ENCODE measurements at regions not wholly inside any gene's neighbourhood (a gene's known extent, or its start where the extent isn't known, plus 50 kb on each side); places are given as distances from the start of the nearest gene placed in this dataset.

GRCh38 chr7:130865408-130866236 is 131.6 kb upstream of the KLF14 start:
- no peak overlapping the region for H3K27ac Mint-ChIP-seq

GRCh38 chr7:130867039-130867438 is 133.0 kb upstream of the KLF14 start:
- Mint-ChIP-seq H3K27me3 (no peaks in the 10 kb centered on the region), H3K36me3 (ENCODE audit: low read depth) (peaks cover 90% of the 10 kb centered on the region), H3K9me3 (peaks cover 5% of the 10 kb centered on the region), H3K27ac (no peak overlapping the region), H3K4me1 (ENCODE audit: low read depth) (peaks cover 4% of the 10 kb centered on the region), H3K4me3 (no peak overlapping the region)

More at GRCh38 chr7:130865408-130866236, 131.6 kb upstream of the KLF14 start:
- peaks cover 4% of the 10 kb centered on the region for H3K4me1 Mint-ChIP-seq (ENCODE audit: low read depth)
- peaks cover 16% of the 10 kb centered on the region for H3K9me3 Mint-ChIP-seq
- no peaks in the 10 kb centered on the region for H3K27me3 Mint-ChIP-seq
- no peak overlapping the region for H3K4me3 Mint-ChIP-seq
- H3K36me3 Mint-ChIP-seq (ENCODE audit: low read depth) = peaks cover 93% of the 10 kb centered on the region

- Mint-ChIP-seq H3K27ac (peak overlapping the region; percentile 58), H3K4me3 (no peak overlapping the region), H3K27me3 (no peaks in the 10 kb centered on the region), H3K4me1 (ENCODE audit: low read depth) (peaks cover 4% of the 10 kb centered on the region), H3K36me3 (ENCODE audit: low read depth) (peaks cover 90% of the 10 kb centered on the region), H3K9me3 (peaks cover 4% of the 10 kb centered on the region)
Measured at GRCh38 chr7:130867581-130868136, 133.7 kb upstream of the KLF14 start.

DNA sequence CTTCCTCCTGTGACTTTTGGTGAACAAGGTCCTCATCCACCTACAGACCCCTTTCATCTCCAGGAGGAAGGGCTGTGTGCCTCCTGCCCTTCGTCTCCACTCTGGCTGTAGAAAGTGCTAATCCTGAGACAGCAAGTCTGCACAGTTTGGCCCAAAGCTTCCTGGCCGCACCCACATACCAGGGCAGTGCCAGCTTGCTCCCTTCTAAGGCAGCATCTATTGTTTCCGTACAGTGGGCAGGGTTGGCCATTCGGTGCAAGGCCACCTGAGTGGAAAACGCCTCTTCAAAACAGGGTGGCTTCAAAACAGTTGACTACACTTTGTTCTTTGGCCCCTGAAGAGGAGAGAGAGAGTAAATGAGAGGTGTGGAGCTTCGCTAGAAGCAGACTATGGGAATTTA is 134.1 kb upstream of the KLF14 start:
- Mint-ChIP-seq H3K9me3 (peaks cover 4% of the 10 kb centered on the region), H3K27me3 (no peaks in the 10 kb centered on the region), H3K4me3 (no peak overlapping the region), H3K27ac (peak overlapping the region; percentile 58), H3K36me3 (ENCODE audit: low read depth) (peaks cover 90% of the 10 kb centered on the region), H3K4me1 (ENCODE audit: low read depth) (peaks cover 4% of the 10 kb centered on the region)

DNA sequence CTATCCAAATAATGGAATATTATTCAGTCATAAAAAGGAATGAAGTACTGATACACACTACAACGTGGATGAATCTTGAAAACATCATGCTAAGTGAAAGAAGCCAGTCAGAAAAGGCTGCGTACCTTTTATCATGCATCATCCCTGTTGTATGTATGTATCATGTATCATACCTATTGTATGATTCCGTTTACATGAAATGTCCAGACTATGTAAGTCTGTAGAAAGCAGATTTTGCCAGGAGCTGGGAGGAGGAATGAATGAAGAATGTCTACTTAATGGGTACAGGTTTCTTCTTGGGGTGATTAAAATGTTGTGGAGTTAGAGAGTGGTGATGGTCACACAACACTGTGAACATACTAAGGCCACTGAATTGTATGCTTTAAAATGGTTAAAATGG is 135.9 kb upstream of the KLF14 start:
- Mint-ChIP-seq H3K27me3 (no peaks in the 10 kb centered on the region), H3K27ac (no peak overlapping the region), H3K4me3 (no peak overlapping the region), H3K9me3 (no peaks in the 10 kb centered on the region), H3K4me1 (ENCODE audit: low read depth) (peaks cover 14% of the 10 kb centered on the region), H3K36me3 (ENCODE audit: low read depth) (peaks cover 90% of the 10 kb centered on the region)

GRCh38 chr7:130872341-130872740 is 138.3 kb upstream of the KLF14 start:
- peak overlapping the region; percentile 81 for H3K27ac Mint-ChIP-seq
- no peaks in the 10 kb centered on the region for H3K27me3 Mint-ChIP-seq
- peaks cover 17% of the 10 kb centered on the region for H3K4me1 Mint-ChIP-seq (ENCODE audit: low read depth)
- no peak overlapping the region for H3K4me3 Mint-ChIP-seq
- peaks cover 90% of the 10 kb centered on the region for H3K36me3 Mint-ChIP-seq (ENCODE audit: low read depth)
- no peaks in the 10 kb centered on the region for H3K9me3 Mint-ChIP-seq

DNA sequence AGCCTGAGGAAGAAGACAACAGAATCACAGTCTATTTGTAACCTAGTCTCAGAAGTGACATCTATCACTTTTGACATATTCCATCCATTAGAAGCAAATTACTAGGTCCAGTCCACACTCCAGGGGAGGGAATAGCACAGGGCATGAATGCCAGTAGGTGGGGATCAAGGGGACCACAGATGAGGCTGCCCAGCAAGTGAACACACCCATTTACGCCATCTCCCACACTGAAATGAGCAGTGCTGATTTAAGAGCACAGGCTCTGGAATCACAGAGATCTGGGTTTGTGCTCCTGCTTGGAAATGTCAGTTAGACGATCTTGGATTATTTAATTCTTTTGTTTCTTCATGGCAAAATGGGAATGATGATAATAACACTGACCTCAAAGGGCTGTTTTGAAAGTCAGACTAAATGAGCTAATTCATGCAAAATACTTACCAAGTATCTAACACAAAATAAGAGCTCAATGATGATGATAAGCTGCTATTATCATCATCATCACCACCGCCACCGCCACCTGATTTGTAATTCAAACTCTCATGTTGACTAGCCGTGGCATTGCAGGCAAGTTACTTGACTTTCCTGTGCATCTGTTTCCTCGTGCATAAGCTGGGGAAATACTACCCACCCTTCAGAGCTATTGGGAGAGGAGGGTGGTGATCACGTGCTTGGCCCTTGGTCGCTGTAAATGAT is 138.9 kb upstream of the KLF14 start:
- Mint-ChIP-seq H3K4me1 (ENCODE audit: low read depth) (peaks cover 17% of the 10 kb centered on the region), H3K27me3 (no peaks in the 10 kb centered on the region), H3K9me3 (no peaks in the 10 kb centered on the region), H3K4me3 (no peak overlapping the region), H3K27ac (peak overlapping the region; percentile 81), H3K36me3 (ENCODE audit: low read depth) (peaks cover 92% of the 10 kb centered on the region)

DNA sequence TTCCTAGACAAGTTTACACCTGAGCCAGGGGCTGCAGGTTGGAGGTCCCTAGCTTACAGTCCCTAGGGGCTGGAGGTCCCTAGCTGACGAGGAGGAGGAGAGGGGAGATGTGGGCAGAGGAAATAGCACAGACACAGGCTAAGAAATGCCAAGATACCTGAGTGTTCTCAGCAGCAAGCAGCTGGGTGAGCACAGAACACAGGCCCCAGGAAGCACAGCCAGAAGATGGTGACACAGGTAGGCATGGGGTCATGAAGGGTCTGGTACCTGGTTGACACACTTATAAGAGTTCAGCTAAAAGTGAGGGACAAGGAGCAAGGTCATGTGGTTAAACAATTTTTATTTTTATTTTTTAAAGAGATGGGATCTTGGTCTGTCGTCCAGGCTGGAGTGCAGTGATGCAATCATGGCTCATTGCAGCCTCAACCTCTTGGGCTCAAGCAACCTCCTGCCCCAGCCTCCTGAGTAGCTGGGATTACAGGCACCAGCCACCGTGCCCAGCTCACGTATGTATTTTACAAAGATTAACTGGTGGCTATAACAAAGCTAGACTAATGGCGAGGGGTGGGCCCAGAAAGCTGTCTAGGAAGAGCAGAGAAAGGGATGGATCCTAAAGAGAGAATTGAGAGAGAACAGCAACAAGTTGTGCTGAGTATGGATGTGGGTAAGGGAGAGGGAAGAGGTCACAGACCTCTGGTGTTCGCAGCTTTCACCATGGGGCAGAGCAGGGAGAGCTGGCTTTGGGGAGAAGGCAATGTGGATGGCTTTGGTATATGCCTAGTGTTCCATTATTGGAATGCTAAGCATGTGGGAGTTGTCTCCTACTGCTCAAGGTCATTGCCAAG is 140.3 kb upstream of the KLF14 start:
- H3K27me3 Mint-ChIP-seq = no peaks in the 10 kb centered on the region
- peaks cover 25% of the 10 kb centered on the region for H3K4me1 Mint-ChIP-seq (ENCODE audit: low read depth)
- H3K27ac Mint-ChIP-seq = peak overlapping the region; percentile 73
- H3K36me3 Mint-ChIP-seq (ENCODE audit: low read depth) = peaks cover 90% of the 10 kb centered on the region
- H3K4me3 Mint-ChIP-seq = no peak overlapping the region
- no peaks in the 10 kb centered on the region for H3K9me3 Mint-ChIP-seq

DNA sequence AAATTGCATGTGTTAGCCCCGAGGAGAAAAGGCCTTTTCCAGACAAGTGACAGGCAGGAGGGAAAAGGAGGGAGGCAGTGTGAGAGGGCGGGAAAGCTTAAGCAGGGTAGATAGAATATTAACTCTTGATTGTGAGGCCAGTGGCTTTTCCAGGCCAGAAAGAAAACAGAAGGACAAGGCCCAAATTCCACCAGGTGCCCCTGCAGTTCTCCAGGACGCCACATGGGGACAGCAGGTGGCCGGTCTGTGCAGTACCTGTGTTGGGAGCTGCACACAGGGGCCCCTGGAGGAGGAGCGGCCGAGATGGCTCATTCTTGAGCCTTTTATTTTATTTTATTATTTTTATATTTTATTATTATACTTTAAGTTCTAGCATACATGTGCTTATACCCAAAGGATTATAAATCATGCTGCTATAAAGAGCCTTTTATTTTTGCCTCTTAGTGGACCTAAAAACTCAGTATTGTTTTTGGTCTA is 141.3 kb upstream of the KLF14 start:
- peak overlapping the region; percentile 35 for H3K4me3 Mint-ChIP-seq
- H3K27me3 Mint-ChIP-seq = no peaks in the 10 kb centered on the region
- peaks cover 87% of the 10 kb centered on the region for H3K36me3 Mint-ChIP-seq (ENCODE audit: low read depth)
- peaks cover 20% of the 10 kb centered on the region for H3K4me1 Mint-ChIP-seq (ENCODE audit: low read depth)
- no peaks in the 10 kb centered on the region for H3K9me3 Mint-ChIP-seq
- H3K27ac Mint-ChIP-seq = peak overlapping the region; percentile 34

GRCh38 chr7:130875901-130876300 is 141.9 kb upstream of the KLF14 start:
- Mint-ChIP-seq H3K9me3 (no peaks in the 10 kb centered on the region), H3K4me1 (ENCODE audit: low read depth) (peaks cover 25% of the 10 kb centered on the region), H3K4me3 (no peak overlapping the region), H3K36me3 (ENCODE audit: low read depth) (peaks cover 87% of the 10 kb centered on the region), H3K27me3 (no peaks in the 10 kb centered on the region), H3K27ac (peak overlapping the region; percentile 28)

DNA sequence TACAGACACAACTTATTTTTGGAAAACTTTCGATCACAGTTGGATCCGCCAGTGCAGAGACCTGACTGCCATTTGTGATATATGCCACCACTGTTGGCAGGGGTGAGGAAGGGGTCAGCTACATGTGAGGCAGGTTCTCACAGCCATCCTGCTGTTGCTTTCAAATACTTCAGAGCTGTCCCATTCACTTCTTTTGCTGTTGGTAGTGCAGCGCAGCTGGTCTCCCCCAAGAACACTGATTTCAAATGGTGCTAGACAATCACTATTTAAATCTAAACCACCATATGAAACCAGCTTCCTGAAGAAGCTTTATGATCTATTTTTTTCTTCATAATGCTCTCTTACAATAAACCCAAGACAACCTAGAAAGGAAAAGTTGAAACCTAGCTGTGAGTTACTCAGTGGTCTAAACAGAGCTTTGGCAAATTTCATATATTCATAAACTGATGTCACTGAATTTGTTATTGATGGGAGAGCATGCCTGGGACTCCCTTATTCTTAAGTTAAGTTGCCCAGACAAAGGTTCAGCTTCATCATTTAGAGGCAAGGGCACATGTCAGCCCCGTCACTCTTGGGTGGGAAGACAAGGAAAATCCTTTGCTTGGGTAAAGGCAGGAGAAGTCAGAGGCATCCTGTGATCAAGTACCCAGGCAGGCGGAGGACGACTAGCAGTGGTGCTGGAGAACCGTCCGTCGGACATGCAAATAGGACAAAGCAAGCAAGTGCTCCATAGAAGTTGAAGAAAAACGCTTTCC is 143.4 kb upstream of the KLF14 start:
- Mint-ChIP-seq H3K36me3 (ENCODE audit: low read depth) (peaks cover 89% of the 10 kb centered on the region), H3K4me1 (ENCODE audit: low read depth) (peaks cover 33% of the 10 kb centered on the region), H3K4me3 (no peak overlapping the region), H3K9me3 (no peaks in the 10 kb centered on the region), H3K27me3 (no peaks in the 10 kb centered on the region), H3K27ac (peak overlapping the region; percentile 38)

DNA sequence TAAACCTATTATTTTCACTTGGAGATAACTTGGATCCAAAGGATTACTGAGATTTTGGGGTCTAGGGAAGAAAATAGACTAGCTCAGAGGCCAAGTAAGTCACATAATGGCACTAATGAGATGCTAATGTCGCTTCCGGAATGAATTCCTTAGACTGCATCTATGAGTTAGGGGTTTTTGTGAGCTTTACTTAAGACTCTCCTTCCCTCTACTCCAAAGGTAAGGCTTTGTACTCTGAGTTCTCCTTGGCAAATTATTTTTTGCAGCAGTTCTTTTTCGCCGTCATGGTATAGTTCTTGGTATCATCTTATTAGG is 143.9 kb upstream of the KLF14 start:
- Mint-ChIP-seq H3K4me1 (ENCODE audit: low read depth) (peaks cover 38% of the 10 kb centered on the region), H3K27ac (peak overlapping the region; percentile 38), H3K9me3 (no peaks in the 10 kb centered on the region), H3K27me3 (no peaks in the 10 kb centered on the region), H3K4me3 (no peak overlapping the region), H3K36me3 (ENCODE audit: low read depth) (peaks cover 89% of the 10 kb centered on the region)

GRCh38 chr7:130878785-130879184 is 144.8 kb upstream of the KLF14 start:
- H3K36me3 Mint-ChIP-seq (ENCODE audit: low read depth) = peaks cover 89% of the 10 kb centered on the region
- H3K27ac Mint-ChIP-seq = peak overlapping the region; percentile 54
- peaks cover 32% of the 10 kb centered on the region for H3K4me1 Mint-ChIP-seq (ENCODE audit: low read depth)
- H3K27me3 Mint-ChIP-seq = no peaks in the 10 kb centered on the region
- H3K4me3 Mint-ChIP-seq = peak overlapping the region; percentile 14
- no peaks in the 10 kb centered on the region for H3K9me3 Mint-ChIP-seq

DNA sequence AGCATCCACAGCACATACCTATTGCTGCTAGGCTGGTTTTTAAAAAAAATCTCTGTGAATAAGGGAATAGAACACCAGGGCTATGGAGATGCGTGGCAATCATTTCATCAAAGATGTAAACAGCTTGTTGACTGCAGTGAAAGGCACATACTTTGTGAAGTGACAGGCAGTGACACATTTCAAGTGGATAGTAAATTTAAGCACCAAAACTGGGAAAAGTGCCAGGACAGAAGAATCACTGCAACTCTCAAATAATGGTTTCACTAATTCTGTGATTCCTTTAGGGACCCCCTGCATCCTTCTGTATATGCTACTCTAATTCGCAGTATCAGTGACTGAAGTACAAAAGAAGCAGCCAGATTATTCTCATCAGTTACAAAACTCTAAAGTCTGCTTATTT is 145.2 kb upstream of the KLF14 start:
- peaks cover 87% of the 10 kb centered on the region for H3K36me3 Mint-ChIP-seq (ENCODE audit: low read depth)
- H3K27me3 Mint-ChIP-seq = no peaks in the 10 kb centered on the region
- no peak overlapping the region for H3K4me3 Mint-ChIP-seq
- peaks cover 29% of the 10 kb centered on the region for H3K4me1 Mint-ChIP-seq (ENCODE audit: low read depth)
- peak overlapping the region; percentile 54 for H3K27ac Mint-ChIP-seq
- no peaks in the 10 kb centered on the region for H3K9me3 Mint-ChIP-seq

All from stimulated activated naive CD8-positive, alpha-beta T cell treated with anti-CD3 and anti-CD28 coated beads, Interleukin-15, Interleukin-2, amounts not matched to agents 100 ng/mL and 50 ng/mL, for 24 hours (primary cell).